D341Med (cell line): ENCODE measurements at regions not wholly inside any gene's neighbourhood (a gene's known extent, or its start where the extent isn't known, plus 50 kb on each side); places are given as distances from the start of the nearest gene placed in this dataset.

Experiments
- DNase-seq: peaks from one replicate; pipeline ENCODE4 v3.0.0; 2012; ENCODE audit warnings: low spot score

DNA sequence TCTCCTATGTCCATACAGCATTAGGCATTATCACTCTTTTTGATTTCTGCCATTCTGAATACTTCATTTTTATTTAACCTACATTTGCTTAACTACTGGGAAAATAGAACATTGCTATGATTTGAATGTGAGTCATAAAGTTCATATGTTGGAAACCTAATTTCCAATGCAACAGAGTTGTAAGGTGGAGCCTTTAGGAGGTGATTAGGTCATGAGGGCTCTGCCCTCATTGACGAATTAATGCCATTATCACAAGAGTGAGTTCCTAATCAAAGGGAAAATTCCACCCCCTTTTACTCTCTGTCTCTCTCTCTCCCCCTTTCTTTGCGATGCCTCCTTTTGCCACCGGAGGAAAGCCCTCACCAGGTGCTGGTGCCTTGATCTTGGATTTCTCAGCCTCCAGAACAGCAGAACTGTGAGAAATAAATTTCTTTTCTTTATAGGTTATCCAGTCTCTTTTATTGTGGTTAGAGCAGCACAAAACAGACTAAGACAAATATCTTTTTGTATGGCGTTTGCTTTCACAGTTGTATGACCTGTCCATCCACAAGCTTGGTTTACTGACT is 180.1 kb upstream of the ARID2 start:
- DNase-seq = no peak

DNA sequence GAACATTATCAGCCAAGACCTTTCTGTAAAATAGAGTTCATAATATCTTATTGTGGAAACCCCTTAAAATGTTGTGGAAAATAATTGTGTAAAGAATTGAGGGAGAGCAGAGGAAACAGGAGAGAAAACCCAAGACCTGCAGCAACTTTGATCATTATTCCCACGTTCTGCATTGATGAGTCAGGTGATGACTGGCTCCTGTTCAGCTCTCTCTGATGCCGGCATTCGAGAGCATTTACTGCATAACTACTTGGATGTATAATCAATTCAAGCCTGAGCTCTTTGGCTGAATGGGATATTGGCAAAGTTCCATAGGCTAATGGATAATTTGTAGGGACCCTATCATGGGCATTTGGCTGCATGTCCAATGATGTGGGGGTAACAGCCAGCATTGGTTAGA is 176.3 kb upstream of the ARID2 start:
- no peak for DNase-seq

DNA sequence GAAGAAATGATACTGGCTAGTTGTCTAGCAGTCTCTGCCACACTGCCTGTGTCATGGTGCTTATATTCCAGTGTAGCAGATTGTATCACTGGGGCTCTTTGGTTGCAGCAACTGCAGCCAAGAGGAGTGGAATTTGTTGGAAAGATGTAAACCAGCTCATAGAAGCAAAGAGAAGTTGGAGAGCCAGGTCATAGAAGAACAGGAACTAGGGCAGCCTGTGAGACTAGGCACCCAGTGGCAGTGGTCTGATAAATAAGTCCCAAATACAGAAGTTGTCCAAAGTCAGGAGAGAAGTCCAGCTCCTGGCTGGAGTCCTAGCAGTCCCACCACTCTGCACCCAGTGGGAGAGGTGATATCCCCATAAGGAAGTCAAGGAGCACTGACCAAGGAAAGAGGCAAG is 172.5 kb upstream of the ARID2 start:
- no peak for DNase-seq

DNA sequence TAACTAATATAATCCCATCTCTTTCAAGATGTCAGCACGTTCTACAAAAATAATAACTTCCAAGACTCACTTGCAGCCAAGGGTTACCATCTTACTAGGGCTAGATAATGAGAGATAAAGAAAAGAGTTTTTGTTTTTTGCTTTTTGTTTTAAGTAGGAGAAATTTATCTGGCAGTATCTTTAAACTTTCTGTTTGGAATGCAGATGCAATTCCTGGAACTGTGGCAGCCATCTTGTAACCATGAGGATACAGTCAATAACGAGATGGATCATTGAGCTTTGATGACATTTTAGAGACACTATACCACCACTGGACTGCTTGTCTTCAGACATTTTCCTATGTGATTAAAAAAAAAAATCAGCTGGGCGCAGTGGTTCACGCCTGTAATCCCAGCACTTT is 171.2 kb upstream of the ARID2 start:
- DNase-seq = no peak

DNA sequence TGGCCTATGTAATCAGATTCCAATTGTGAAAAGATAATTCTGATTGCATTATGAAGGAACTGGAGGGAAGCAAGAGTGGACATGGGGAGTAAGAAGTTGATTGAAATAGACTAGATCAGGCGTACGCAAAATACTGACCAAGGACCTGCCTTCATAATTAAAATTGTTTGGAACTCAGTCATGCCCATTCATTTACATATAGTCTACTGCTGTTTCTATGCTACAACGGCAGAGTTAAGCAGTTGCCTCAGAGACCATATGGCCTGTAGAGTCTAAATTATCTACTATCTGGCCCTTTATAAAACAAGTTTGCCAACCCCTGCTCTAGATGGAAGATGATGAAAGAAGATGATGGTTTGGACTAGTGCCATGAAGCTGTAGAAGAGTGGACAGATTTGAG is 170.0 kb upstream of the ARID2 start:
- no peak for DNase-seq

DNA sequence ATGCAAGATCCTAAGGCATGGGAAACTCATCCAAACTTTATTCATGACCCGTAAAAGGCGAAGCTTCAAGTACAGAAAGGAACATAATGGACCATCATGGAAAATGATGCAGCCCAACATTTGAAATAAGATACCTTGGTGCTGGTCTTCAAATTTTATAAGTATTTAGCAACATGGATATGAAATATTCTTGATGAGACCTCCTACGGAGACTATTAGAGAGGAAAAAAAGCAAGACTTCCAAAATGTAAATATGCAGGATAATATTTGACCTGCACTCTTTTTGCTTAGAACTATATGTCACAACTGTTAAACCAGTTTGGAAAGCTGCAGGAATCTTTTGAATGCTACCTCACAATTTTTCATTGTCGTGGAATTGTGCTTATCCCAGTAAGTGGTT is 168.8 kb upstream of the ARID2 start:
- DNase-seq = no peak

DNA sequence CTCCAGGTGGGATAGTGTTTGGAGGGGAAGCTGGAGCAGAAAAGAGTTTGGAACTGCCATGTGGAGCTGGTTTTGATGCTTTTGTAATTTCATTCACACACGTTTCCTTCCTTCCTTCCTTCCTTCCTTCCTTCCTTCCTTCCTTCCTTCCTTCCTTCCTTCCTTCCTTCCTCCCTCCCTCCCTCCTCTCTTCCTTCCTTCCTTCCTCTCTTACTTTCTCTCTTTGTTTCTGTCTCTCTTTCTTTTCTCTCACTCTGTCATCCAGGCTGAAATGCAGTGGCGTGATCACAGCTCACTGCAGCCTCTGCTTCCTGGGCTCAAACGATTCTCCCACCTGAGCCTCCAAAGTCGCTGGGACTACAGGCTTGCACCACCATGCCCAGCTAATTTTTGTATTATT is 168.0 kb upstream of the ARID2 start:
- DNase-seq = no peak

DNA sequence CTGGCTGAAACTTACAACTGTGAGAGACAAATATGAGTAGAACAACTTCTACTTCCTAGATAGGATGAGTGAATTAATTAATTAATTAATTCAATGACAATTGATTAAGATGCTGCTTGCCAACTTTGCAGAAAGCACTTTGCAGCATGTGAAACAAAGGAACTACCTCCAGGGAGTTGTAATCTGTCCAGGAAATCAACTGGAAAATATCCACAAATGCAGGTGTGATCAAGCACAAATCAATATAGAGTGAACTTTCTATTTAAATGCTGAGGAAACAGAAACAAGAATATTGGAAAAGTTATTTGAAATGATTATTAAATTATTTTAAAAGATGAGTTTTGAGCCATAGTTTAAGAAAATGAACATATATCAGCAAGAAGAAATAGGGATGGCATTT is 163.9 kb upstream of the ARID2 start:
- DNase-seq = no peak

DNA sequence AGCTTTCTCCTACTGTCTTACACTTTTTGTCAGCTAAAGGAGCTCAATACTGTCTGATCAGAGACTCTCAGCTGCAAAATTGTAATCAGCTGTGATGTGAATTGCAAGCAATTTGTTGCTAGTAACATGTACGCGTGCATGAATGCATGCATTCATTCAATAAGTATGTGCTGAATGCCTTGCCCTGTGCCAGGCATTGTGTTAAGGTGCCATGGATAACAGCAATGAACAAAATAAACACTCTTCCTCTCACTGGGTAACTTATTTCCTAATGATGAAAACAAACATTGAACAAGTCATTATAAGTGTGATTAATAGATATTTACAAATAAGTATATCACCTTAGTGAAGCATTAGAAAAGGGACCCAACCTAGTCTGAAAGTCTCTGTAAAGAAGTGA is 163.2 kb upstream of the ARID2 start:
- no peak for DNase-seq

DNA sequence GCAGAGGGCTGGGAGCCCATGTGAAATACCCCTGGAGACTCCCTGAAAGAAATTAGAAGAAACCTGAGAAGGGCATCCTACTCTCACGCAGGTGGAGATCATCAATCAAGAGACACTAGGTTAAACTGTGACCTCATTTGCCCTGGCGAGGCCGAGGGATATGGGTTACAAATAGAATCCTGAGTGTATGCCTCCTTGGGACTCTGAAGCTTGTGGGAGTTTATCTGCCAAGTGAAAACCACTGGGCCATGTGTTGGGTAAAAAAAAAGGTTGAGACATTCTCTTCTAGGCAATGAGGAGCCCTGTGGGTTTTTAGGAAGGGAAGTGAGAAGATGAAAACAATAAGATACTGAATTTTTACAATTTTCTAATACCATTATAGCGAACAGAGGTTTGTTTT is 160.7 kb upstream of the ARID2 start:
- DNase-seq = no peak

DNA sequence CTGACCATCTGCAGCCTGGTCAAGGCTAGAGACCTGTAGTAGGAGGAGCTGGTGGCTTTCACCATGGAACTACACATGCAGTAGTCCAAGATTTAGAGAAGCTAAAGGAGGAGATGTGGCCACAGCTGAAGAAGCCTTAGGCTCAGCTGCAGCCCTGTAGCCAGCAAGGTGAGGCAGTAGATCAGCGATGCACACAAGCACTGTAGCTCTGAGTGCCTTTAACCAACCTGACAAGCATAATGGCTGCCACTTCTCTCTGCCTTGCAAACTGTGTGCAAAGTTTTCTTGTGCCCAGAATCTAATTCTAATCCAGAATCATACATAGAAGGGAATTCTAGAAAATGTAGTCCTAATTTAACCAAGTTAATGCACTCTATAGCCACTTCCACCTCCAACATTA is 159.0 kb upstream of the ARID2 start:
- no peak for DNase-seq

DNA sequence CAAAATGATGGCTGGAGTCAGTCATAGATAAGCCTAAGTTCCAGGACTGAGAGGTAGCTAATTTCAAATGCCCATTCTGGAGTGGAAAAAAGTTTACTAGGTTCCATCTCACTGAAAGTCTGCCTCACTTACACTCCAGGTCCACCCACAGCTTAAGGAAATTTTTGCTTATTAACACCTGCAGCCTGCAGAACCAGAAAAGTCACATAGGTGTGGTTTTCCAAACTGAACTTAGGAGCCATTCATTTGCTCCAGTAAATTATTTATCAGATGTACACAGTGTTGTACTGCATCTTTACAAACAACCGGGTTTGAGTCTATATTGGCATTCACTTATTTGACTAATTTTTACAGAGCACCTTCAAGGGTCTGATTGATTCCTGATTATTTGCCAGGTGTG is 157.4 kb upstream of the ARID2 start:
- no peak for DNase-seq

DNA sequence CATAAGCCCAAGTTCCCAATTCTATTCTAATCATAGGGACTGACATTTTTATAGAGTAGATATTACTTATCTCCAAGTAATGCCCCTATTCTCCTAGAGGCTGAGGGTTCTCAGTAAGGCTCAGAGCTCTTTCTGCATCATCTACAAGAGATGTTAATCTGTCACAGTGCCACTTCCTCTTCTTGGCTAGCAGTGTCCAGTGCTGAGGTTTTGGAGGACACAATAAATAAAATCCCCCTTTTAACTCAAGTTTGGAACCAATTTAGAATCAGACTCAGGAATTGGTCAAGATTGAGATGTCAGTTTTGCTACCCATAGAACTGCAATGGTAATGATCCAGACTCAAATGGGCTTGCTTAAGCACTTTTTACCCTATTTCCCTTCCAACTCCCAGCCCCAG is 154.1 kb upstream of the ARID2 start:
- DNase-seq = no peak

DNA sequence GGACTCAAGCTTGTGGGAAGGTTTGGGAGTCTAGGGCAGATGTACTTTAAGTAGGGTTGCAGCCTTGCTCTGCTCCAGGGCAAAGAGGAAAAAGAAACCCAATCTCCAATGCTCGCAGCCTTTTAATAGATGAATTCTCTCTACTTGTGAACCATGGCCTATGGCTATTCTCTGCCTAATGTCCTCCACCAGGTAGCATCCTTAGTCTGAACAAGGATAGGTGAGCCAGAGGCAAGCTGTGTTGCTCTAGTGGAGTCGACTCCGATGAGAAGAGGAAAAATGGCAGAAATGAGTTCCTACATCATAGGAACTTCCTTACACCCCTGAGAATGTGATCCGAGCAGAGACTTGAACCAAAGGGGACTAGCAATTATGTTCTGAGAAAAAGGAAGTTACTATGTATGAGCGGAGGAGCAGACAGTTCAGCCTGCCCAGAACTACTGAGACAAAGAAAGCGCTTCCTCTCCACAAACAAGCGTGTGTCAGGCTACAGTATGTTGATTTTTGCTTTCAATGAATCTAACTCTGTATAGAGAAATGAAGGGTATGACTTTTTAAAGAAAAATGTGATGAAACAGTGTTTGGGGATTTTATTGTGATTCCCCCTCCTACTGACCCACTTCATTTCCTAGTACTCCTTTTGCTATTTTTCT is 153.6 kb upstream of the ARID2 start:
- no peak for DNase-seq

DNA sequence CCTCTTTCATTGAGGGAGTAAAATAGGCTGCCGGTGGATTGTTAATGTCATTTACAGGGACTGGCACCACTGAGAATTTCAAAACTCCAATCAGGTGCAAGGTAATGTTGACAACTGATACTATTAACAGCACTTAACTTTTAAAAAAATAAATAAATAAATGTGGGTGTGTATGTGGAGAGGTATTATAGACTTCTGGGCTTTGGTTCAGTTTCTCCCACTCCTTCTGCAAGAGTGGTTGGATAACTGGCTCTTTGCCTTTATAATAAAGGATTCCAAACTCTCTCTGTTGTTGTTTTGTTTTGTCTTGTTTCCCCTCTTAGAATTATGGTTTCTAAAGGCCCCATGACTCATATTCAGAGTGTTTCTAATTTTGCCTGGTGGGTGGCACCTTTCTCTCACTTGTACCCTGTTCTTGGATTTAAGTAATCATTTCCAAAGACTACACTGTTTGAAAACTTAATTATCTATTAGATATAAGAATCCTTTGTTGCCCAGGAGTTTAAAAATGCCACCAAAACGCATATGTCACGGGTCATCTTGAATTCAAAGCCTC is 151.6 kb upstream of the ARID2 start:
- no peak for DNase-seq

DNA sequence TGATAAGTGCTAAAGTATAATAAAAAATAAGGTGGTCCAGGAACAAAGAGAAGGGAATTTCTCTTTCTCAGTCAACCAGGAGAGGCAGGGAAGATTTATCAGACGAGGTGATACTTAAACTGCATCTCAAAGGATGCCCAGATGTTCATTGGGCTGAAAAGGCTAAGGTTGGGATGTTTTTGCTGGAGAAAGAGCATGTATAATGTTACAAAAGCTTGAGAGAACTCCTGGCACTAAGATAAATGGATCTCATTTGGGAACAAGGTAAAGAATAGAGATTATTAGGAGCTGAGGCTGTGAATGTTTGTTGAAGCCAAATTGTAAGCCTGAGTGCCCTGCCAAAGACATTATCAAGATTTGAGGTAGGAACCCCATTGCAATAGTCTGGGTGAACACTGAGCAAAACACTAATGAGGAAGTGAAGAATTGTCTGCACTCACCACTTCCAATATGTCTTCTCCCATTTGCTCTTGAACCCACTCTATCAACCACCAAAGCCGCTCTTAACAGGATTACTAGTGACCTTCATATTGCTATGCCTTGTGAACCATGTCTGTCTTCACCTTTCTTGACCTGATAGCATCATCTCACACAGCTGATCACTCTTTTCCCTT is 149.0 kb upstream of the ARID2 start:
- no peak for DNase-seq

DNA sequence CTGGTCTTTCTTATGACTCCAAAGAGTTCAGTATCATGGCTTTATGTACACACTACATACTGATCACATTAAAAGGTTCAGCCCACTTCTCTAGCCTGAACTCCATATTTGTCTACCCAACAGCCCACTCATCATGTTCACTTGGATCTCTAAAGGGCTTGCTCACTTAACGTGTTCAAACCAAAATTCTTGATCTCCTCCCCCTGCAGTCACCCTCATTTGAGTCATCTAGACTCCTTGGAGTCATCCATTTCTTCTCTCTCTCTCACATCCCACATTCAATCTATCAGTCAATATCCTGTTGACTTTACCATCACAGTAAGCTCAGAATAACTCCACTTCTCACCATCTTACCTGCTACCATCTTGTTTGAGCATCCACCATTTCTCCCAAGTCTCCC is 148.4 kb upstream of the ARID2 start:
- no peak for DNase-seq

DNA sequence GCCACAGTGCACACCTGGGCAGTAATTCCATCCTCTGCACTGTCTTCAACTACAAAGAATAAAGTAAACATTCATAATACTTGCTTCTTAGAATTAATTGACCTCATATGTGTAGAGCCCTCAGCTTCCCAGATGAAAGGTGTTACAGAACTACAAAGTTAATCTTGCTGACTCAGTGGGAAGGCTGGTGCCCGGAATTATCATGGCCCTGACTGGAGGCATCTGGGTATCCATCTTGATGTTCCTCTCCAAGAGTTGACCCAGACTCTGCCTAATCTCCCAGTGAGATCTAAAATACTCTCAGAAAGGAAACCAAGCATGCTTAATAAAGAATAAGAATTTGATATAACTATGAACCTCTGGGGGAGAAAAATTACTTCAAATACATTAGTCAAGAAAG is 147.0 kb upstream of the ARID2 start:
- DNase-seq = no peak

DNA sequence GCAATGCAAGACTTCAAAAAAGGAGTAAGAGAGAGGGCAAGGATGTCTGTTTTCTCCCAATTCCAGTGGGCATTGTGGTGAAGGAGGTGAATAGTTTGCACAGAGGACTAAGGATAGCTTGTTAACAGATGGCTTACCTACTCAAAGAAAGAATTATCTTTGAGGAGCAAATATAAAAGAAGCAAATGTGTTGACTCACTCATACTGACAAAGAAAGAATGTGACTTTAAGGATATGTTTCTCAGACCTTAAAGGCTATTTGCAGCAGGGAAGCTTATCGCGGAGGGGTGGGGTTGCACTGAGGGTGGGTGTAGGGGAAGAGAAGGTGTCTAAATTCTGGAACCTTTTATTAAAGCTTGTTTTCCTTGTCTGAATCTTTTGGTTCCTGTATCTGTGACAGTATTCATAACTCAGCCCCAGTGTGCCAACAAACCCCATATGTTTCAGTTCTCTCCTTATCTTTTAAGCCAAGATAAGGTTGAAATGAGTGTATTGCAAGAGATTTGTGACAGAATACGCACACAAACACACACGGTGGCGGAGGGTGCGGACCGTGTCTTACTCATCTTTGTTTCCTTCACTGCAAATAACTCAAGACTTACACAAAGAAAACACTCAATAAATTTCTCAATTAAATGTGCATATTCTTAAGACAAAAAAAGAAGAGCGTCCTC is 146.4 kb upstream of the ARID2 start:
- no peak for DNase-seq

DNA sequence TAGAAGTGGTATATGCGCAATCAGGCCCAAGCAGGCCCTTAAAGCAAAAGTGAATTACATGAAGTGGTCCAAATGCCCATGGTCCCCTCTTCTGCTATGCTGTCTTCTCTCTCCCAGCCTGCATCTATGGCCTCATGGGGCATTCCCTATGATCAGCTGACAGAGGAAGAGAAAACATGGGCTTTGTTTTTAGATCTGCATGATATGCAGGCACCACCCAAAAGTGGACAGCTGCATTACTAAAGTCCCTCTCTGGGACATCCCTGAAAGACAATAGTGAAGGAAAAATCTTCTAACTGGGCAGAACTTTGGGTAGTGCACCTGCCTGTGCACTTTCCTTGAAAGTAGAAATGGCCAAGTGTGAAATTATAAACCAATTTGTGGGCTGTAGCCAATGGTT is 145.2 kb upstream of the ARID2 start:
- DNase-seq = no peak

DNA sequence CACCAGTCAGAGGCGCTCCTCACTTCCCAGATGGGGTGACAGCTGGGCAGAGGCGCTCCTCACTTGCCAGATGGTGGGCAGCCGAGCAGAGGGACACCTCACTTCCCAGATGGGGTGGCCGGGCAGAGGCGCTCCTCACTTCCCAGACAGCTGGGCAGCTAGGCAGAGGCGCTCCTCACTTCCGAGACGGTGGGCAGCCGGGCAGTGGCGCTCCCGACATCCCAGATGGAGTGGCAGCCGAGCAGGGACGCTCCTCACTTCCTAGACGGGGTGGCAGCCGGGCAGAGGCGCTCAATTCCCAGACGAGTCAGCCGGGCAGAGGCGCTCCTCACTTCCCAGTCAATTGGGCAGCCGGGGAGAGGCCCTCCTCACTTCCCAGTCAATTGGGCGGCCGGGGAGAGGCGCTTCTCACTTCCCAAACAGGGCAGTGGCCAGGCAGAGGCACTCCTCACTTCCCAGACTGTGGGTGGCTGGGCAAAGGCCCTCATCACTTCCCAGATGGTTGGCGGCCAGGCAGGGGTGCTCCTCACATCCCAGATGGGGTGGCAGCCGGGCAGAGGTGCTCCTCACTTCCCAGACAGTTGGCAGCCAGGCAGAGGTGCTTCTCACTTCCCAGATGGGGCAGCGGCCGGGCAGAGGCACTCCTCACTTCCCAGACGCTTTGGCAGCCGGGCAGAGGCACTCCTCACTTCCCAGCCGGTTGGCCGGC is 143.8 kb upstream of the ARID2 start:
- DNase-seq = no peak

DNA sequence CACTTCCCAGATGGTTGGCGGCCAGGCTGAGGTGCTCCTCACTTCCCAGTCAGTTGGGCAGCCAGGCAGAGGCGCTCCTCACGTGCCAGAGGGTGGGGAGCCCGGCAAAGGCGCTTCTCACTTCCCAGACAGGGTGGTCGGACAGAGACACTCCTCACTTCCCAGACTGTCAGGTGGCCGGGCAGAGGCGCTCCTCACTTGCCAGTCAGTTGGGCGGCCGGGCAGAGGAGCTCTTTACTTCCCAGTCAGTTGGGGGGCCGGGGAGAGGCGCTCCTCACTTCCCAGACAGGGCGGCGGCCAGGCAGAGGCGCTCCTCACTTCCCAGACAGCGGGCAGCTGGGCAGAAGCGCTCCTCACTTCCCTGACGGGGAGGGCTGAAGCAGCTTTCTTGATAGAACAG is 143.0 kb upstream of the ARID2 start:
- DNase-seq = no peak

DNA sequence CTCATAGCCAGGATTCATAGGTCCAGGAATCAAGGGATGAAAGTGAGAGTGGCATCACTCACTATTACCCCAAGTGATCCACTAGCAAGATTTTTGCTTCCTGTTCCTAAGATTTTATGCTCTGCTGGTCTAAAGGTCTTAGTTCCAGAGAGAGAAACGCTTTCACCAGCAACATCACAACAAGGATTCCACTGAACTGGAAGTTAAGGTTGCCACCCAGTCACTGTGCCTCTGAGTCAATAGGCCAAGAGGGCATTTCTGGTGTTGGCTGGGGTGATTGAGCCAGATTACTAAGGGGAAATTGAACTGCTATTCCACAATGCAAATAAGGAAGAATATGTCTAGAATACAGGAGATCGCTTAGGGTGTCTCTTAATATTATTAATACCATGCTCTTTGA is 142.5 kb upstream of the ARID2 start:
- no peak for DNase-seq
